ENCODE measurements at regions not wholly inside any gene's neighbourhood (a gene's known extent, or its start where the extent isn't known, plus 50 kb on each side); places are given as distances from the start of the nearest gene placed in this dataset.

- no peaks in the 10 kb centered on the region for H3K27me3 ChIP-seq (ENCODE audit: insufficient read depth, low read depth, low read length)
- H3K9ac ChIP-seq (ENCODE audit: low read length): no peak overlapping the region
- TF ChIP-seq EP300 (conservative IDR thresholded peaks at IDR 0.05; ENCODE audit: poor library complexity, severe bottlenecking) (no peak), POLR2AphosphoS5 (IDR thresholded peaks at IDR 0.05) (no peak), SMC3 (conservative IDR thresholded peaks at IDR 0.05; ENCODE audit: poor library complexity) (no peak), RAD21 (conservative IDR thresholded peaks at IDR 0.05) (no peak), EZH2 (IDR thresholded peaks at IDR 0.05; ENCODE audit: borderline replicate concordance, insufficient read depth, low read length, poor library complexity, severe bottlenecking) (no peak), MXI1 (conservative IDR thresholded peaks at IDR 0.05; ENCODE audit: poor library complexity, severe bottlenecking) (no peak), TAF1 (IDR thresholded peaks at IDR 0.05; ENCODE audit: low read depth) (no peak), CTCF (IDR thresholded peaks at IDR 0.05; ENCODE audit: poor library complexity, severe bottlenecking) (no peak), REST (IDR thresholded peaks at IDR 0.05; ENCODE audit: borderline replicate concordance) (no peak)
- no peaks in the 10 kb centered on the region for H3K9me3 ChIP-seq (ENCODE audit: low read length)
- no peaks in the 10 kb centered on the region for H4K20me1 ChIP-seq (ENCODE audit: insufficient read depth)
- no peak overlapping the region for H3K4me3 ChIP-seq (ENCODE audit: low read length)
- H3K9me2 ChIP-seq (ENCODE audit: insufficient read depth, low read length): no peaks in the 10 kb centered on the region
- no peak overlapping the region for H3K4me2 ChIP-seq (ENCODE audit: low read length)
- H3K79me2 ChIP-seq (replicated peaks; ENCODE audit: insufficient read depth, low read length): no peaks in the 10 kb centered on the region
- no peaks in the 10 kb centered on the region for H3F3A ChIP-seq (ENCODE audit: insufficient read depth, low read length, poor library complexity, severe bottlenecking)
- no peak overlapping the region for H3K27ac ChIP-seq (ENCODE audit: low read length)
- no peak overlapping the region for H2AFZ ChIP-seq (ENCODE audit: low read depth, low read length)
- H3K36me3 ChIP-seq (ENCODE audit: insufficient read depth, low read length): no peaks in the 10 kb centered on the region
Observed at GRCh38 chr1:188154196-188154595, 1325.4 kb downstream of the PLA2G4A start.

- Histone ChIP-seq H3K4me2 (ENCODE audit: low read length) (no peak overlapping the region), H3K9me3 (ENCODE audit: low read length) (no peaks in the 10 kb centered on the region), H4K20me1 (ENCODE audit: insufficient read depth) (no peaks in the 10 kb centered on the region), H3K27me3 (ENCODE audit: insufficient read depth, low read depth, low read length) (no peaks in the 10 kb centered on the region), H3K9me2 (ENCODE audit: insufficient read depth, low read length) (no peaks in the 10 kb centered on the region), H3K27ac (ENCODE audit: low read length) (no peak overlapping the region), H3K36me3 (ENCODE audit: insufficient read depth, low read length) (no peaks in the 10 kb centered on the region), H3K9ac (ENCODE audit: low read length) (no peak overlapping the region), H3F3A (ENCODE audit: insufficient read depth, low read length, poor library complexity, severe bottlenecking) (no peaks in the 10 kb centered on the region), H3K4me3 (ENCODE audit: low read length) (no peak overlapping the region), H2AFZ (ENCODE audit: low read depth, low read length) (no peak overlapping the region), H3K79me2 (replicated peaks; ENCODE audit: insufficient read depth, low read length) (no peaks in the 10 kb centered on the region)
- TF ChIP-seq TAF1 (IDR thresholded peaks at IDR 0.05; ENCODE audit: low read depth) (no peak), REST (IDR thresholded peaks at IDR 0.05; ENCODE audit: borderline replicate concordance) (no peak), EP300 (conservative IDR thresholded peaks at IDR 0.05; ENCODE audit: poor library complexity, severe bottlenecking) (no peak), CTCF (IDR thresholded peaks at IDR 0.05; ENCODE audit: poor library complexity, severe bottlenecking) (no peak), POLR2AphosphoS5 (IDR thresholded peaks at IDR 0.05) (no peak), SMC3 (conservative IDR thresholded peaks at IDR 0.05; ENCODE audit: poor library complexity) (no peak), RAD21 (conservative IDR thresholded peaks at IDR 0.05) (no peak), EZH2 (IDR thresholded peaks at IDR 0.05; ENCODE audit: borderline replicate concordance, insufficient read depth, low read length, poor library complexity, severe bottlenecking) (no peak), MXI1 (conservative IDR thresholded peaks at IDR 0.05; ENCODE audit: poor library complexity, severe bottlenecking) (no peak)
Observed at GRCh38 chr1:188154761-188155160, 1326.0 kb downstream of the PLA2G4A start.
